NT2/D1 (cell line): ENCODE measurements at regions not wholly inside any gene's neighbourhood (a gene's known extent, or its start where the extent isn't known, plus 50 kb on each side); places are given as distances from the start of the nearest gene placed in this dataset.

ENCODE experiments used
- DNase-seq: peaks from one replicate; pipeline ENCODE4 v3.0.0-alpha.2; 2011; ENCODE audit warnings: low read depth, low spot score
- H3K27me3 ChIP-seq: 2 replicates; pipeline ENCODE4 v1.6.0; 2011; ENCODE audit warnings: mild to moderate bottlenecking; ENCODE audit not compliant: insufficient read length, insufficient read depth
- H3K36me3 ChIP-seq: 2 replicates; pipeline ENCODE4 v1.6.1; 2011; ENCODE audit warnings: mild to moderate bottlenecking, low read length, mixed read lengths; ENCODE audit not compliant: insufficient read depth, insufficient read length
- H3K4me1 ChIP-seq: 2 replicates; pipeline ENCODE4 v1.5.1; 2011; ENCODE audit not compliant: insufficient read depth, insufficient read length
- H3K4me3 ChIP-seq: 2 replicates; pipeline ENCODE4 v1.5.1; 2011; ENCODE audit warnings: low read depth; ENCODE audit not compliant: insufficient read length
- H3K9ac ChIP-seq: 2 replicates; pipeline ENCODE4 v1.6.0; 2011; ENCODE audit warnings: low read depth; ENCODE audit not compliant: insufficient read length
- H3K9me3 ChIP-seq: 2 replicates; pipeline ENCODE4 v1.5.1; 2011; ENCODE audit warnings: mild to moderate bottlenecking, low read length; ENCODE audit not compliant: insufficient read depth
- SUZ12 ChIP-seq: IDR thresholded peaks from 2 replicates; pipeline ENCODE4 v1.6.1; 2011; ENCODE audit not compliant: insufficient read length, insufficient read depth; ENCODE audit errors: extremely low read depth
- YY1 ChIP-seq: IDR thresholded peaks from 2 replicates; pipeline ENCODE4 v1.6.1; 2011; ENCODE audit not compliant: insufficient read length, insufficient read depth
- ZNF274 ChIP-seq: IDR thresholded peaks from 2 replicates; pipeline ENCODE4 v1.6.1; 2011; ENCODE audit warnings: mild to moderate bottlenecking, low read depth, low read length

GRCh38 chr14:65878586-65878985 lies 466.1 kb downstream of the FUT8 start:
- DNase-seq: no peak
- Histone ChIP-seq H3K4me3 (no peak overlapping the region), H3K4me1 (no peaks in the 10 kb centered on the region), H3K27me3 (no peaks in the 10 kb centered on the region), H3K9ac (no peak overlapping the region), H3K9me3 (no peaks in the 10 kb centered on the region), H3K36me3 (no peaks in the 10 kb centered on the region)
- TF ChIP-seq YY1: no peak
- no peak for TF ChIP-seq ZNF274
- TF ChIP-seq SUZ12: no peak

GRCh38 chr14:65879248-65880009 lies 466.9 kb downstream of the FUT8 start:
- H3K9me3 ChIP-seq: no peaks in the 10 kb centered on the region
- no peaks in the 10 kb centered on the region for H3K36me3 ChIP-seq
- no peak for TF ChIP-seq ZNF274
- H3K4me3 ChIP-seq: no peak overlapping the region
- DNase-seq: no peak
- no peaks in the 10 kb centered on the region for H3K4me1 ChIP-seq
- H3K27me3 ChIP-seq: no peaks in the 10 kb centered on the region
- H3K9ac ChIP-seq: no peak overlapping the region

DNA sequence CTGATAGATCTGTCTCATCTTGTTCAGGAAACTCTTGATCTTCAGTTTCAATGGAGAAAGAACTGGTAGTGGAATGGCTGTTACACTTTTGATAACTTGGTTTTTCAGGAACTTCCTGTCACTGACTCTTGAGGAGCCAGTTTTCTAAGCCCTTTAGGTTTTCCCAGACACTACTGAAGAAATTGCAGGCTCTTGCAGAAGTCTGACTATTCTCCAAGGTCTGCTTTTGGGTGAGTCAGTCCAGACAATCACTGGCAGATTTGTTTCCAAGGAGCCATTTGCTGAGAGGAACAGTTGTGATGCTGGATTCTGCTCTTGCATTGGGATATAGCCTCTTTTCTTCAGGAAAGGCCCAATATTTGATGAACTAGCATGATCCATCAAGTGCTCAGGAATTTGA lies 468.0 kb downstream of the FUT8 start:
- no peak for DNase-seq

GRCh38 chr14:65881642-65882041 lies 469.1 kb downstream of the FUT8 start:
- no peak overlapping the region for H3K9ac ChIP-seq
- no peak for DNase-seq
- H3K36me3 ChIP-seq: no peaks in the 10 kb centered on the region
- no peak for TF ChIP-seq ZNF274
- no peak for TF ChIP-seq SUZ12
- TF ChIP-seq YY1: no peak
- H3K4me3 ChIP-seq: no peak overlapping the region
- H3K27me3 ChIP-seq: no peaks in the 10 kb centered on the region
- H3K4me1 ChIP-seq: no peaks in the 10 kb centered on the region
- no peaks in the 10 kb centered on the region for H3K9me3 ChIP-seq

More for the DNA sequence above, 468.0 kb downstream of the FUT8 start:
- H3K4me3 ChIP-seq: no peak overlapping the region
- no peak overlapping the region for H3K9ac ChIP-seq
- no peaks in the 10 kb centered on the region for H3K36me3 ChIP-seq
- H3K9me3 ChIP-seq: no peaks in the 10 kb centered on the region
- no peak for TF ChIP-seq SUZ12
- no peak for TF ChIP-seq ZNF274
- TF ChIP-seq YY1: no peak
- no peaks in the 10 kb centered on the region for H3K4me1 ChIP-seq
- no peaks in the 10 kb centered on the region for H3K27me3 ChIP-seq

DNA sequence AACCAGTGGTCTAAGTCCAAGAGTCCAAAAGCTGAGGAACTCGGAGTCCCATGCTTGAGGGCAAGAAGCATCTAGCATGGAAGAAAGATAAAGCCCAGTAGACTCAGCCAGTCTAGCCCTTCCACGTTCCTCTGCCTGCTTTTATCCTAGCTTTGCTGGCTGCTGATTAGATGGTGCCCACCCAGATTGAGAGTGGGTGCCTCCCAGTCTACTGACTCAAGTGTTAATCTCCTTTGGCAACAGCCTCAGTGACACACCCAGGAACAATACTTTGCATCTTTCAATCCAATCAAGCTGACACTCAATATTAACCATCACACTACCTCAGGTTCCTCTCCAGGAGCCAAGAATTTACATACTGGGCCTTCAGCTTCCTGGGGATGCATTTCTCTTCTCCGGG lies 476.1 kb downstream of the FUT8 start:
- no peaks in the 10 kb centered on the region for H3K36me3 ChIP-seq
- H3K4me1 ChIP-seq: no peaks in the 10 kb centered on the region
- H3K27me3 ChIP-seq: no peaks in the 10 kb centered on the region
- no peak for DNase-seq
- H3K9ac ChIP-seq: no peak overlapping the region
- TF ChIP-seq ZNF274 (no peak), SUZ12 (no peak), YY1 (no peak)
- H3K4me3 ChIP-seq: no peak overlapping the region
- H3K9me3 ChIP-seq: no peaks in the 10 kb centered on the region

- DNase-seq: no peak
- no peaks in the 10 kb centered on the region for H3K9me3 ChIP-seq
- TF ChIP-seq ZNF274: no peak
- no peak for TF ChIP-seq SUZ12
- no peak for TF ChIP-seq YY1
- H3K4me3 ChIP-seq: no peak overlapping the region
- no peaks in the 10 kb centered on the region for H3K4me1 ChIP-seq
- no peaks in the 10 kb centered on the region for H3K36me3 ChIP-seq
- H3K27me3 ChIP-seq: no peaks in the 10 kb centered on the region
- H3K9ac ChIP-seq: no peak overlapping the region
Measured at GRCh38 chr14:65892315-65892714, 479.8 kb downstream of the FUT8 start.

DNA sequence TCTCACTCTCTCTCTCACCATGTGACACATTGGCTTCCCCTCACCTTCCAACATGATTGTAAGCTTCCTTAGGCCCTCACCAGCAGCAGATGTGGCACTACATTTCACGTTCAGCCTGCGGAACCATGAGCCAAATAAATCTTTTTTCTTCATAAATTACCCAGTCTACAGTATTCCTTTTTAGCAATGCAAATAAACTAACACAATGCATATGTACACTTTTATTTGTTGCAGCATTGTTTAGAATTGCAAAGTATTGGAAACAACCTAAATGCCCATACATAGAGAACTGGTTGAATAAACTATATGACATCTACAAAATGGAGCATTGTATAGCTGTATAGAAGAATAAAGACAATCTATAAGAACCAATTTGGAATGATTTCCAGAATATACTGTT lies 487.6 kb downstream of the FUT8 start:
- no peak for TF ChIP-seq ZNF274
- TF ChIP-seq SUZ12: no peak
- no peak for TF ChIP-seq YY1
- peaks cover 12% of the 10 kb centered on the region for H3K9me3 ChIP-seq

More for the DNA sequence above, 487.6 kb downstream of the FUT8 start:
- no peaks in the 10 kb centered on the region for H3K36me3 ChIP-seq
- H3K27me3 ChIP-seq: no peaks in the 10 kb centered on the region
- H3K4me3 ChIP-seq: no peak overlapping the region
- no peaks in the 10 kb centered on the region for H3K4me1 ChIP-seq
- no peak for DNase-seq
- H3K9ac ChIP-seq: no peak overlapping the region
